Heart left ventricle (tissue), 16 donors: ENCODE measurements at regions not wholly inside any gene's neighbourhood (a gene's known extent, or its start where the extent isn't known, plus 50 kb on each side); places are given as distances from the start of the nearest gene placed in this dataset.

Experiments used
- ATAC-seq, 4 donors: fragments of 200-7000 bp; cut with Tn5 transposase; one replicate each; pipeline ENCODE4 v1.9.1; 2020 to 2022; ENCODE audit warnings: moderate library complexity in 4 of 4, mild to moderate bottlenecking in 3 of 4, moderate number of reproducible peaks in 1 of 4
- DNase-seq, 5 donors: peaks; one replicate each; pipeline ENCODE4 v3.0.0-alpha.2; 2020
- H3K27ac ChIP-seq, 12 donors: fragments of 200-600 bp; sonication (generic) in 4 of 12; one replicate each; pipeline versions ENCODE4 v1.5.0 to v1.8.0; 2016 to 2022; ENCODE audit warnings: mild to moderate bottlenecking in 2 of 12
- H3K27me3 ChIP-seq, 9 donors: fragments of 200-600 bp; sonication (generic) in 2 of 9; one replicate each; pipeline versions ENCODE4 v1.5.1 to v1.8.0; 2016 to 2022; ENCODE audit warnings: mild to moderate bottlenecking in 3 of 9
- H3K36me3 ChIP-seq, 9 donors: fragments of 200-600 bp; sonication (generic) in 2 of 9; one replicate each; pipeline versions ENCODE4 v1.5.0 to v1.8.0; 2018 to 2022; ENCODE audit warnings: mild to moderate bottlenecking in 2 of 9
- H3K4me1 ChIP-seq, 12 donors: fragments of 200-600 bp; sonication (generic) in 4 of 12; one replicate each; pipeline versions ENCODE4 v1.5.0 to v1.8.0; 2016 to 2022; ENCODE audit warnings: mild to moderate bottlenecking in 3 of 12
- H3K4me3 ChIP-seq, 12 donors: fragments of 200-600 bp; sonication (generic) in 4 of 12; one replicate each; pipeline versions ENCODE4 v1.5.0 to v1.8.0; 2017 to 2022; ENCODE audit warnings: mild to moderate bottlenecking in 9 of 12, moderate library complexity in 4 of 12
- H3K9me3 ChIP-seq, 12 donors: fragments of 200-600 bp; sonication (generic) in 4 of 12; one replicate each; pipeline versions ENCODE4 v1.5.0 to v1.8.0; 2016 to 2022; ENCODE audit warnings: mild to moderate bottlenecking in 1 of 12
- CTCF ChIP-seq, 12 donors: fragments of 200-600 bp; sonication (generic) in 4 of 12; IDR thresholded peaks; one replicate each; pipeline versions ENCODE4 v1.5.0 to v1.8.0; 2018 to 2022; ENCODE audit warnings: antibody characterized with exemption in 12 of 12, mild to moderate bottlenecking in 5 of 12
- POLR2A ChIP-seq, 2 donors: fragments of 450-650 bp; IDR thresholded peaks; one replicate each; pipeline ENCODE4 v1.6.1; 2017; ENCODE audit warnings: antibody characterized with exemption in 2 of 2, mild to moderate bottlenecking in 2 of 2, moderate library complexity in 2 of 2
- WGBS, 4 donors: extraction: QIAGEN DNeasy Blood & Tissue Kit in 2 of 4; methylation state at CpG; one replicate each; pipeline versions ENCODE4 v1.1.5 to v1.1.7; 2013 to 2018; 5-methylcytosine and 5-hydroxymethylcytosine counted together
- intact Hi-C, 10 donors: fragments of 100-400 bp; cut with DNase I; formaldehyde crosslinking; loops; one replicate each; pipeline versions ENCODE4 v1.11.1 to v1.14.2; 2022
- donor health status: ischemic (EF 13 %, LVEDD 7.1; RV severe dilation, severe dysfunction).
- donor health status: healthy with polysubstance abuse.
- donor health status: DM: no; HTN: yes; CAD: no.
- donor health status: DM: no; HTN: no; CAD: no.
- donor health status: ischemic (EF 25% LVEDD 6.9; RV normal size, moderate dysfunction).
- donor health status: ischemic (EF 25% LVEDD 5.7; RV mildly dilated, moderate dysfunction).
- donor health status: healthy.
- donor health status: DM: yes; HTN: yes; CAD: no.
- donor health status: ischemic (EF 35%, LVEDD 5.7; RV mildly dilated, moderate dysfunction).
- donor health status: nonischemic (EF 11% LVEDD 7.7; RV severe dilation, severe dysfunction).
- donor health status: DM: yes; HTN: yes; CAD: no.
- donor health status: PGD.
- donor health status: ischemic (EF 29% LVEDD 5.4; RV normal size, mild dysfunction).
- donor health status: nonischemic (EF 23%, LVEDD 6.1; RV moderate dilation, normal function).

GRCh38 chr5:167592114-167592513 lies 699.3 kb upstream of the WWC1 start:
- intact Hi-C loops, result no loop called here
- 88 to 94% (median 91%) methylated on average over 4 of the region's 4 CpGs for WGBS, 4 donors
- TF ChIP-seq POLR2A (IDR thresholded peaks at IDR 0.05) (no peak), CTCF (IDR thresholded peaks at IDR 0.05) (no peak)

GRCh38 chr5:167593329-167594060 lies 698.0 kb upstream of the WWC1 start:
- intact Hi-C loops, result no loop called here
- Histone ChIP-seq H3K27ac (no peak overlapping the region), H3K4me3 (no peak overlapping the region), H3K4me1 (no peaks in the 10 kb centered on the region), H3K9me3 (no peaks in the 10 kb centered on the region), H3K36me3 (no peaks in the 10 kb centered on the region), H3K27me3 (no peaks in the 10 kb centered on the region)
- 92 to 95% (median 92%) methylated on average over 5 of the region's 5 CpGs for WGBS, 4 donors
- no peak for TF ChIP-seq POLR2A (IDR thresholded peaks at IDR 0.05)
- no peak for TF ChIP-seq CTCF (IDR thresholded peaks at IDR 0.05)
- no peak for DNase-seq
- ATAC-seq, result no peak

More at GRCh38 chr5:167592114-167592513, 699.3 kb upstream of the WWC1 start:
- Histone ChIP-seq H3K36me3 (no peaks in the 10 kb centered on the region), H3K4me1 (no peaks in the 10 kb centered on the region), H3K27me3 (no peaks in the 10 kb centered on the region), H3K9me3 (no peaks in the 10 kb centered on the region), H3K4me3 (no peak overlapping the region), H3K27ac (no peak overlapping the region)
- ATAC-seq (no peak), DNase-seq (no peak)

- Histone ChIP-seq H3K4me1 (no peaks in the 10 kb centered on the region), H3K9me3 (no peaks in the 10 kb centered on the region), H3K27me3 (no peaks in the 10 kb centered on the region), H3K4me3 (no peak overlapping the region), H3K27ac (no peak overlapping the region), H3K36me3 (no peaks in the 10 kb centered on the region)
- no peak for TF ChIP-seq CTCF (IDR thresholded peaks at IDR 0.05)
- TF ChIP-seq POLR2A (IDR thresholded peaks at IDR 0.05), result no peak
- DNase-seq (no peak), ATAC-seq (no peak)
- intact Hi-C loops, result no loop called here
These were observed 697.4 kb upstream of the WWC1 start for GRCh38 chr5:167594061-167594435.

GRCh38 chr5:167594750-167595149 lies 696.7 kb upstream of the WWC1 start:
- DNase-seq, result no peak
- 59 to 82% (median 71%) methylated on average over 3 of the region's 3 CpGs for WGBS, 4 donors
- intact Hi-C loops, result no loop called here
- Histone ChIP-seq H3K27ac (peak overlapping the region in 2 of 12 donors; percentile 5 to 26), H3K4me3 (no peak overlapping the region), H3K9me3 (no peaks in the 10 kb centered on the region), H3K36me3 (no peaks in the 10 kb centered on the region), H3K27me3 (no peaks in the 10 kb centered on the region), H3K4me1 (no peaks in the 10 kb centered on the region)
- no peak for ATAC-seq
- TF ChIP-seq POLR2A (IDR thresholded peaks at IDR 0.05) (no peak), CTCF (IDR thresholded peaks at IDR 0.05) (no peak)
